Stimulated activated CD8-positive, alpha-beta memory T cell treated with anti-CD3 and anti-CD28 coated beads, Interleukin-2, amount 100 ng/mL, for 48 hours (primary cell): ENCODE measurements at regions not wholly inside any gene's neighbourhood (a gene's known extent, or its start where the extent isn't known, plus 50 kb on each side); places are given as distances from the start of the nearest gene placed in this dataset.

Source experiments
- DNase-seq, 2 donors: peaks; one replicate each; pipeline ENCODE4 v3.0.0-alpha.2; 2020; ENCODE audit warnings: low read depth in 2 of 2

DNA sequence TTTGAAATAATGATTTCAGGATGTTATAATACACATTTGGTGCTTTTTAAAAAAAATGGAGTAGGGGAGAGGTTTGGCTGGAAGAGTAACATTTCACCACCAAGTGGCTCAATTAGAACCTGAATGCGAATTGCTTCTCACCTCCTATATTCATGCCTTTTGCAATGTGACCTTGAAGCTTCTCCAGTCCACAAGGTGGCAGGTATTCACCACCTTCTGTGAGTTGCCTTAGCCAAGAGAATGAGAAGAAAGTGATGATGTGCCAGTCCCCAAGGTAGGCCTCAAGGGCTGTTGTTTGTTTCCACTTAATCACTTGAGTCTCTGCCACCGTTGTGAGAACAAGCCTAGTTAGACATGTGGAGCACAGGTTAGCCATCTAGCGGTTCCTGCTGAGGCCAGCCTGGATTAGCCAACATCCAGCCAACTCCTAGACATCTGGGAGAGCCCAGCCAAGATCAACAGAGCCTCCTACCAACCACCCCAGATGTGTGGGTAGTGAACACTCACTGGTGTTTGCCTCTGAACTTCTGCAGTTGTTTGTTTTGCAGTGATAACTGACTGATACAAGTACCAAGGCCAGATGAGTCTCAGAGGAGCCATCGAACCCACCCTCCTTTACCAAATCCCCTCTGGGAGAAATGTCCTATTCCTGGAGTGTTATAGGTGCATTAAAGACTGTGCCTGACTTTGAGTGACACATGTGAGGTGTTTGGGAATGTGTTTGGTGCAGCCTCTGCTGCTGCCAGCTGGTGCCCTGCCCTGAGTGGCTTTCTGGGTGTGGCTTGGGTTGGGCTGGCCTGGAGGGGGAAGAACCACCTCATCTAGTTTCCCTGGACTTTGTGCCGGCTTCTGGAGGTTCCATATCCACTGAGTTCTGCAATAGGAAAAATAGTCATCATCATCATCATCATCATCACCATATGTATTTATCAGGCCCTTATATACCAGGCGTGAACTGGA is 132.5 kb upstream of the RFLNA start:
- DNase-seq: no peak

DNA sequence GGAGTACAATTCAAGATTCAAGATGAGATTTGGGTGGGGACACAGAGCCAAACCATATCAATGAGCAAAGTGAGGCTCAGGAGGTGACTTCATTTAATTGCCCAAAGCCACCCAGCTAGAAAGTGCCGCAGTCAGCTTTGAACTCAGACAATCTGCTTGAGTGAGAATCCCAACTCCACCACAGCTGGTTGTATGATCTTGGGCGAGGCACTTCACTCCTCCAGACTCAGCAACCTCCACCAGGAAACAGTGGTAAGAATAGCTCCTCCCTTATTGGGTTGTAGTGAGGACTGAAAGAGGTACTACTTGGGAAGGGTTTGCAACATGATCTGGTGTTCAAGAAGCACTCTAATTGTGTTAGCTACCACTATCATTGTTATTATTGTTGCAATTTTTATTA is 129.2 kb upstream of the RFLNA start:
- DNase-seq: no peak

DNA sequence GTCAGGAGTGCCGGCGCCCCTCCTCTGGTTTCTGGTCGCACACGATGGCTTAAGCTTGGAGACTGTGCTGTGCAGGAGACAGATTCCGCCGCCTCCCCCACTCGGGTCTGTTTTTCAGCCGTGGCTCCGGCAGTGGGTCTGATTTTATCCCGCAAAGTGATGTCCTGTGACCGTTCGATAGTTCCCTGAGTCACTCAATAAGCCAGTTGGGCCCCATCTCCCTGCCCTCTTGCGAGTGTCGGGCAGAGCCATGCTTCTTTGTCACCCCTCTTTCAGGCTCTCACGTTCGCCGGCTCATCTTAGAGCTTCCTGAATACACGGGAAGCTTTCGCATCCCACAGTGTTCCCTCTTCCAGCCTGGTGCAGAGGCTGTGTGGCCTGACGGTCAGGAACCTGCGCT is 127.8 kb upstream of the RFLNA start:
- no peak for DNase-seq

DNA sequence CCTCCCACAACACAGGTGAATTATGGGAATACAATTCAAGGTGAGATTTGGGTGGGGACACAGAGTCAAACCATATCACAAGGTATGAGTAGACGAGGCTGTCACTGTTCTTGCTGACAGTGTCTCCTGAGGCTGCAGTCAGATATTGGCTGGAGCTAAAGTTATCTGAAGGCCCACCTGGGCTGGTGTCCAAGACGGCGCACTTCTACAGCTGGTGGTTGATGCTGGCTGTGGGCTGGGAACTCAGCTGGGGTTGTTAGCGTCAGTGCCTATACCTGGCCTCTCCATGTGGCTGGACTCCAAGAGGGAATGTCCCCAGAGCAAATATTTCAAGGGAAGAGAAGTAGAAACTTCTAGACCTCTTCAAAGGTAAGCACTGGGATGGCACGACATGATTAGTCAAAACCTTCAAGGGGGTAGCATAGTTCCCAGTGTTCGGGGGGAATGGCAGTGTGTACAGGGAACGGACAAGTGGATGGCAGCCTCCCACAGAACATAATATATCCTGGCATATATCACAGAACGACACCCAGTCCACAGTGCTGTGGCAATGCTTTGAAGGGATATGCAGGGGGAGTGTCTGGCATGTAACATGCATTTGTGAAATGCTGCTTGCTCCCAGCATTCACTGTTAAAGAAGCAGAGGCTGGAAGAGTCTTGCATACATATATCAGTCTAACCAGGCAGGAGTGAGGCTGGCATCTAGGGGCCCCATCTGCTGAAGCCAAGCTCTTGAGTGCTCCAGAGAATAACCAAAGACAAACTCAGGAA is 126.7 kb upstream of the RFLNA start:
- DNase-seq: no peak

DNA sequence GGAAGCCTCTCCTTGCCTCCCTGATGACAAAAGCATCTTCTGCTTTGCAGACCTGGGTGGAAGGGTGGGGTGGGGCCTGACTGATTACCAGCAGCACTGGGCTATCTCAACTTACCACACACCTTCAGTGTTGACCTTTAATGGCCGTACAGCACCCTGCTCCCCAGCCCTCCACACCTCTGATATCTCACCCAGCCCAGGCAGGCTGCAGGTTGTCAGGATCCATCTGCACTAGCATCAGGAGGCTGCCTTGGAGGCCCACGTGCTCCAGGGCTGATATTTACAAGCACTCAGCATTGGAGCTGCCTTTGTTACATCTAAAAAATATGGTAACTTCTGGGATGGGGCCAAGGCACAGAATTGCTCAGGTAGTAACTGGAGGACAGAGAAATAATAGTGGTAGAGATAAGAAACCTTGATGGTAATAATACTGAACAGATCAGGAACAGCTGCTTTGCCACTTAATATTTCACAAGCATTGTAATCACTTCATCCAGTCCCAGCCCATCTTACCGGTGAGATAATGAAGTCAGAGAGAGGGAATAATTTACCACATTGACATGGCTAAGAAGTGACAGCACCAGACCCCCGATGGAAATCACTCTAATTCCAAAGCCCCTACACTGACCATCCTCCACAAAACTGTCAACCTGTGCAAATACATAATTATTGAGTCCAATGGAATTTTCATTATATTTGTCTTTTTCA is 125.2 kb upstream of the RFLNA start:
- DNase-seq: no peak

DNA sequence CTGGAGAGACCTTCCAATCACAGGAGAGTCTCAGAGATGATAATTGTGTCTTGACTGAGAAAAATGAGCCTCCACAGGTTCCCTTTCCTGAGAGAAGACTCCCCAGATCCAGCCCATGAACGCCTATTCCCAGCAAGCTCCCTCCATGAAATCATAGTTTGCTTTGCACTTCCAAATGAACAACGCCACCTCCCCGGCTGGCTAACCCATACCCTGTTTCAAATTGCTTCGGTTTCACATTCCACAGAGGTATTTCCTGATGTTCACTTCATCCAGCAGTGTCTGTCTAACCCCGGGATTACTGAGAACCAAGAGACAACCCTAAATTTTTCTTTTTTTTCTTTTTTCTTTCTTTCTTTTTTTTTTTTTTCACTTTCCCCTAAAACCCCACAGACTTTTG is 124.1 kb upstream of the RFLNA start:
- no peak for DNase-seq

DNA sequence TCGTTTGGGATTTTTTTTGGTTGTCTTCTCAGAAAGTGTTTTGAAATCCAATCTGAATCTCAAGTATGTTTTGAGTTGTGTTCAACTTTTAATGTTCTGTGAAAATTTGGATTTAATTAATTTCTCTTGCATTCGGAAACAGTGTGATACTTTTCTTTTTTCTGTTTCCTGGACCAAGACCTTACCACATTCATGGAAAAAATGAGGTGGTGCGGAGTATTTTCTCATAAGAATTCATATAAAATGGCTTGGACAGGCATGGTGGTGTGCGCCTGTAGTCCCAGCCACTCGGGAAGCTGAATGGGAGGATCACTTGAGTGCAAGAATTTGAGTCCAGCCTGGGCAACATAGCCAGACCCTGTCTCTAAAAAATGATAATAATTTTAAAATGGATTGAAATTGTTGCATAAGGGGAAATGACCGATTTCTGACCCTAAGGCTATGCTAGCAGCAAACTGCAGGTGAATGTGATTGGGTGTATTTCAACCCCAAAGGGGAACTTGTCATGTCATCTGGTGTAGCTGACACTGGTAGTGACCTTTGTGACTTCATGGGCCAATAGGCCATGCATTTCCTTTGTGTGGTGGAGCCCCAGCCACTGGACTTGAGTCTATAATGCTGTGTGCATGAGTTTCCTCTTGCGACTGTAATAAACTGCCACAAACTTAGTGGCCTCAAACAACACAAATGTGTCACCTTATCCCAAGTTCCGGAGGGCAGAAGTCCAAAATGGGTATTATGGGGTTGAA is 123.5 kb upstream of the RFLNA start:
- no peak for DNase-seq

DNA sequence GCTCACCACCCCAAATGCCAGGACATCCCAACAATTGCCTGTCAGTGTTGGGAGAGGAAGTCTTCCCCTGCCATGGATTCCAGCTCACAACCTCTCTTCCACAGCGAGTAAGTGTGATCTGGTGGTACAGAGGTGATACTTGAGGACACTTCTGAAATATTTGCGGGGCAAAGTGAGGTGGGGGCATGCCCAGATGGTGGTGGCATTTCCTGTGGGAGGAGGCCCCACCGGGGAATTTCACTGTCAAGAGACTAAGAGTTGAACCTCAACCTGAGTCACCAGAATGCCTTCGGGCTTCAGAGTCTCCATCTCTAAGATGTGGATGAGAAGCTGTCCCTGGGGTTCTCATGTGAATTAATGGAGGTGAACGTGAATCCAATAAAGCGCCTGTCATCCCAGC is 122.3 kb upstream of the RFLNA start:
- no peak for DNase-seq

DNA sequence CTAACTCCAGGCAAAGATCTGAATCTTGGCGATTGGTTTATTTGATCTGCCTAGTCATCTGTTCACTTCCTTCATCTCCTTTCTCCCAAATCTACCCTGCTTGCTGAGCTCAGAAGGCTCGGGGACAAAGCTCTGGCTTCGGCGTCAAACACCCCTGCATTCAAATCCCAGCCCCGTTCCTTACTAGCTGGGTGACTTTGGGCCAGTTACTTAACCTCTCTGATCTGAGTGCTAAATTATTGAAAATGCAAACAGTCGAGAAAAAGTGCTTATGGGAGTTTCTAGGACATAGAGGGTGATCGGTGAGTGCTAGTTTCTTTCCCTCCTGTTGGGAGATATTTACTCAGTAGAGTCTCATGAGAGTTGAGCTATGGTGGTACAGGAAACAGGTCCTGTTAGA is 121.2 kb upstream of the RFLNA start:
- no peak for DNase-seq

DNA sequence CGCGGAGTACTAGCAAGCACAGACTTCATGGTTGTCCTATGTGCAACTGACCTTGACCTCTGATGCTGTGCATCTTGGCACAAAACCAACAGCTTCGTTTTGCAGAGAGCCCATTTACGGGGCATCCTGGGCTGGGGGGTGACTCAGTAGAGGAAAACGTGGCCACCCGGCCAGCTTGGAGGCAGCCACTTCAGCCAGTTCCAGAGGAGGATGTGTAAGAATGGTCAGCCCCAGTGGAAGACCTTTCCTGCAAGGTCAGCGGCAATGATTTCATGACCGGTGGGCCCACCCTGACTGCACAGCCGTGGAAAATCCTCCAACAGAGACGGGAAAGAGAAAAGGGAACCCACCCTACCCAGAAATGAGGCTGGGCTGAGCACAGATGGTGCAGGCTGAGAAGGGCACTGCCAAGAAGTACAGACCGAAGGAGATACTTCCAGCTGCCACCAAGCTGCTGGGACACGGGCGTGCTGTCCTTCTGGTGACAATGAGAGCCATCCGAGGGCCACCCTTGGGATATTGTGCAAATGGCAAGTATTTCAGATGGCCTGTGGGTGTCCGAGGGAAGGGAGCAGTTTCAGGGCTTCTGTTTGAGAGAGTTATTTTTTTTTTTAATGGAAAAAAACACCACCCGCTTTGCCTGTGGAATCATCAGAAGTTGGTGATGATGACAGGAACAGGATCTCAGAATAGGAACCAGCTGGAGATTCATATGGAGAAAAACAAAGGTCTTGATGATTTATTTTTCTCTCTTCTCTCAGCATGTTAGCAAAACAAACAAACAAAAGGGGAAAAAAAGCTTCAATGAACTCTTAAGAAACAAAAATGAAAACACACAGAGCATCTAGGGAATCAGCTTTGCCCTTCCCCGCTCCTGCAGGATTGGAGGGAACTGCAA is 120.2 kb upstream of the RFLNA start:
- no peak for DNase-seq

DNA sequence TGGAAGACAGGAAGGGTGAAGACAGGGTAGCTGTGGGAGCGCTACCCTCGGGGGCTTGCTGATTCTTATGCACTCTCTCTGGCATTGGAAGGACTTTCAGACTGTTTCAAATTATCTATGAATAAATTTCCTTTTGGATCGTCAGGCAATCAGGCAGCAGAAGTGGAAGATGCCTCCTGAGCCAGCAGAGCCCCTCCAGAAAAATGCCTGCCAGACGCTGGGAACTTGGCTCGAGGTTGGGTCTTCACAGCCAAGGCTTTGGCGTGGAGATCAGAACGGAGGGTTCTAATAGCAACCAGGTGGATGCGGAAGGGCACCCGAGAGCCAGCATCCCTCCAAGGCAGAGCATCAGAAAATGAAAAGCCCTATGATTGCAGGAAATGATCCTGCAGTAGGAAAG is 119.2 kb upstream of the RFLNA start:
- DNase-seq: no peak

DNA sequence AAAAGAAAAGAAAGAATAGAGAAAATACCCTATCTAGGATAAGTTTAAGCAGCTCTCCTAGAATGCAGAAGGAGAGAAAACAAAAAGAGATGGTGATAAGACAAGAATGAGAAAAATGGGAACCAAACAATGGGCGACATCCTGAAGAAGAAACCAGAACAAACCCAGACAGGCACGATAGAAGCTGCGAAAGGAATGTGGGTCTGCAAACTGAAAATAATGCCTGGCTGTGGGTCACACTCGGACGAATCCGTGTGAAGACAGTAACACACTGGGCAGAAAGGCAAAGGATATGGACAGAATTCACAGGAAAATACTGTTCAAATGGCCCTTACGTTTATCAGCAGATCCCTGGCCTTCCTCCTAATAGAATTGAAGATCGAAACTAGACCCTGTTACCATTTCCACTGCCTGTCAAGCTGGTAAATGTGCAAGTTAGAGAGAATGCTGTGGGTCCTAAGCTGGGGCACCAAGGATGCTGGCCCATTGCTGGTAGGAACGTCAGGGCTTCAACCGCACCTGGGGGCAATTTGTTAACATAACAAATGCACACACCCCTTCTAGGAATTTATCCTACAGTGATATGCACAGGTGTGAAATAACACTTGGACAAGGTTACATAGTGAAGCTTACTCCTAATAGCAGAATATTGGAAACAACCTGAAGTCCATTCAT is 117.5 kb upstream of the RFLNA start:
- DNase-seq: no peak

DNA sequence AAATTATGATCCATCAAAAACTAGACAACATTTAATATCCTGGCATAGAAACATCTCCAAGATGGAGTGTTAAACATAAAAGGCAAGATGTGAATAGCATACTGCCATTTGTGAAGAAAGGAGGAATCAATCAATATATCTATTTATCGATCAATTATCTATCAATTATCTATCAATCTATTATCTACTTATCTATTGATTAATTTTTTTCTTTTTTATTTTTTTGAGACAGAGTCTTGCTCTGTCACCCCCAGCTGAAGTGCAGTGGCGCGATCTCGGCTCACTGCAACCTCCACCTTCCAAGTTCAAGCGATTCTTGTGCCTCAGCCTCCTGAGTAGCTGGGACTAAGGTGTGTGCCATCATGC is 117.0 kb upstream of the RFLNA start:
- DNase-seq: no peak

DNA sequence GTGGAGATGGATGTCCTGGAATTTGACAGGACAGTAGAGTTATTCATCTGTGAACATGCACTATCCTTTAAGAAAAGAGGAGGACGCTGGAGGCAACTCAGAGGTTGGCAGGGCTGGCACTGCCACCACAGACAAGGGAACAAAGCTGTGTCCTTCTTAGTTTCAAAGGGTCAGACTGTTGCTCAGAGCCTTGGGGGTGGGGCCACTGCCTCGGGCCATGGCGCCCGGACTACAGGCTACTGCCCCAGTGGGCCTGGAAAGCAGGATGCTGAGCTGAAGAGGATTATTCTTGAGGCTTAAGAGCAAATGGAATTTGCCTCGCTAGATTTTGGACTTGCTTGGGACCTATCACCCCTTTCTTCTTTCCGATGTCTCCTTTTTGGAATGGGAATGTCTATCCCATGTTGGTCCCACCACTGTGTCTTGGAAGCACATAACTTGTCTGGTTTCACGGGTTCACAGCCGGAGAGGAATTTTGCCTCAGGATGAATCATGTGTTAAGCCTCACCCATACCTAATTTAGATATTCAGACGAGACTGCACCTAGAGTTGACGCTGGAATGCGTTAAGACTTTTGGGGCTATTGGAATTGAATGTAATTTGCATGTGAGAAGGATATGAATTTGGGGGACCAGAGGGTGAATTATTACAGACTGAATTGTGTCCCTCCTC is 114.8 kb upstream of the RFLNA start:
- no peak for DNase-seq

DNA sequence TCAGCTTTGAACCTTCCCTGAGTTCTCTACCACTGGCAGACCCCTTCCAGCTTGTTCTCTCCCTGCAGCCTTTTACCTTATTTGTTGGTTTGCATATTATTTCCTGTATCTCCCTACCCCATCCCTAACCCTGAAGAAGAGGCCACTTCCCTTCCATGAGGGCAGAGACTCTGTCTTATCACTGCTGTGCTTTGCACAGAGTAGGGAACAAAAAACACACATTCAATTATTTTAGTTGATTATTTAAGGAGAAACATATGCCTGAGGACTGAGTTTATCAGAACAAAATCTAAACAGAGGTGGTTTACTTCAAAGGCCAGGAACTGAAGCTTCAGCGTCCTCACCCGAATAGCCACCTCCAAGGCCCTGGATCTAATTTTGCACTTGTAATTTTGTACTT is 111.7 kb upstream of the RFLNA start:
- DNase-seq: no peak

DNA sequence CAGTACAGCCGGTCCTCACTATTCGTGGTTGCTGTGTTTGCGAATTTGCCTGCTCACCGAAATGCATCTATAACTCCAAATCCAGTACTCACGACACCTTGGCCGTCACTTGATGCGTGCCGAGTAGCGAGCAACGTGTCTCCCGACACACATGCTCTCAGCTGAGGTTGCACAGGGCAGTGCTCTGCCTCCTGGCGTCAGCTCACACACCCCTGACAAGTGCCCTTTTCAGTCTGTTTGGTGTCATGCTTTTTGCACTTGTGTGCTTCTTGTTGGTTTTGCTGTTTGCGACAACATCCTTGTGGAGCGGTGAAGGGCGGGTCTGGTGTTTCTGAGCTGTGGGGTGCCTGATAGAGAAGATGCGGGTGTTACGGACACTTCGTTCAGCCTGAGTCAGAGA is 110.4 kb upstream of the RFLNA start:
- no peak for DNase-seq

DNA sequence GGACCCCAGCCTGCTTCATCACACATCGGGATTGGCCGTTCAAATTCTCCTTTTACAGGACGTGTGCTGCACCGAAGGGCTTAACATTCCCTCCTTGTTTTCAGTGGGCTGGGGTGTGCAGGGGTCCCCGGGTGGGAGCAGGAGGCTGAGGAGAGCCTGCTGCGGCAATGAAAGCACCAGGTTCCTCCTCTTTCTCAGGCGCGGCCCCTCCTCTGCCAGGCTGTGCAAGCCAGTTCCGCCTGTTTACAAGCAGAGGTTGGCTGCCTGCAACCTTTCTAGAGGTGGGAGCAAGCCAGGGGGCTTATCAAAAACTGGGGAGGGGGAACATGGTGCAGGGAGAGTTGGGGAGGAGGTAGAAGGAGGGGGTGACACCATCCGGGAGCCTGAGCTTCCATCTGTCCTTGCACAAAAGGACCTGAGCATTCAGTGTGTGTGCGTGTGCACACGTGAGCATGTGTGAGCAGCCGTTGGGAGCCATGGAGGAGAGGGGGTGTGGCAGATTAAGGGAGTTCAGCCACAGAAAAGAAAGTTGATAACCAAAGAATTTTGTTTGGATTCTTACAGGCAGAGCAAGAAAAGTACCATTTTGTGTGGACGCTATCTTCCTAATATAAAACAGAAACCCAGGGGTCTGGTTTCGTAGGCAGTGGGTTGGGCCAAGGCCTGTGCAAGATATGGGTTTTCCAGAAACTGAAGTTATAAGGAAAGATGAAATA is 108.8 kb upstream of the RFLNA start:
- no peak for DNase-seq

DNA sequence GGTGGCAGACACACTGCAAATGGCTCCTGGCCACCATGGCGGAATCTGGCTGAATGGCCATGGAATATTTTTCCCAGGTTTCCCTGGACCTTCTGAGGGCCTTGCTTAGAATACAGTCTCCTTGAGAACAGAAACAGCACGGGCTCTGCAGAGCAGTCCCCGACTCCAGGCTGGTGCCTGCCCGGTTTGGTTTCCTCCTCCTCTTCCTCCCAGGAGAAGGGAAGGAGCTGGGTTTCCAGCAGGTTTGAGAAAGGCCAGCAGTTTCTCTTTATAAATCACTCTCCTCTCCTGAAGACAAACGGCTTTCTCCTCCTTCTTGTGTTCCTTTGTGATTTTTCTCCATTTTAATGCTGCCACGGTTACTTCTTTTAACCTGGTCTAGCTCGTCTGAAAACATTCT is 106.8 kb upstream of the RFLNA start:
- no peak for DNase-seq
